HEK293 (cell line): ENCODE measurements at regions not wholly inside any gene's neighbourhood (a gene's known extent, or its start where the extent isn't known, plus 50 kb on each side); places are given as distances from the start of the nearest gene placed in this dataset.

Experiments
- ATF2 ChIP-seq: fragments of 450-650 bp; formaldehyde crosslinking; IDR thresholded peaks from 2 replicates; pipeline ENCODE4 v1.5.1; 2016; ENCODE audit warnings: missing biosample characterization, missing genetic modification characterization, low read depth
- CTCF ChIP-seq: fragments of 450-650 bp; formaldehyde crosslinking; IDR thresholded peaks from 2 replicates; pipeline ENCODE4 v1.5.1; 2016; ENCODE audit warnings: missing biosample characterization, missing genetic modification characterization
- HOXA7 ChIP-seq: sonication (generic); formaldehyde crosslinking; IDR thresholded peaks from 2 replicates; pipeline ENCODE4 v1.8.1; 2022; ENCODE audit warnings: missing genetic modification reagents, borderline replicate concordance
- OSR2 ChIP-seq: fragments of 450-650 bp; formaldehyde crosslinking; IDR thresholded peaks from 2 replicates; pipeline ENCODE4 v1.5.1; 2016; ENCODE audit warnings: missing biosample characterization, missing genetic modification characterization
- PRDM10 ChIP-seq: fragments of 450-650 bp; formaldehyde crosslinking; IDR thresholded peaks from 2 replicates; pipeline ENCODE4 v1.5.1; 2016; ENCODE audit warnings: missing biosample characterization, missing genetic modification characterization
- SP7 ChIP-seq: fragments of 450-650 bp; formaldehyde crosslinking; IDR thresholded peaks from 2 replicates; pipeline ENCODE4 v1.5.1; 2016; ENCODE audit warnings: missing biosample characterization, missing genetic modification characterization
- YY1 ChIP-seq: fragments of 450-650 bp; formaldehyde crosslinking; IDR thresholded peaks from 2 replicates; pipeline ENCODE4 v1.5.1; 2018; ENCODE audit warnings: missing biosample characterization, missing genetic modification characterization
- ZNF184 ChIP-seq: fragments of 450-650 bp; IDR thresholded peaks from 2 replicates; pipeline ENCODE4 v1.5.1; 2018; ENCODE audit warnings: missing biosample characterization, mild to moderate bottlenecking, missing genetic modification characterization
- ZNF274 ChIP-seq, 2 experiments: fragments of 200-500 bp in 1 of 2; fragments of 450-650 bp in 1 of 2; sonication (Bioruptor generic) in 1 of 2; formaldehyde crosslinking in 1 of 2; IDR thresholded peaks; 2 replicates each; pipeline versions ENCODE4 v1.5.1 to v1.6.1; 2014 to 2016; ENCODE audit warnings: borderline replicate concordance in 1 of 2, inconsistent platforms in 1 of 2, low read length in 1 of 2, missing biosample characterization in 1 of 2, missing genetic modification characterization in 1 of 2
- ZNF830 ChIP-seq: fragments of 450-650 bp; IDR thresholded peaks from 2 replicates; pipeline ENCODE4 v1.5.0; 2018; ENCODE audit warnings: missing biosample characterization, missing genetic modification characterization, low read depth, mild to moderate bottlenecking, moderate library complexity
- TF ChIP-seq, protein P1 (sequence below): fragments of 450-650 bp; formaldehyde crosslinking; IDR thresholded peaks from 2 replicates; pipeline ENCODE4 v1.5.1; 2016; ENCODE audit warnings: missing biosample characterization, missing genetic modification characterization

- TF ChIP-seq OSR2 (tag by site-specific recombination) (no peak), CTCF (tag by site-specific recombination) (no peak), YY1 (tag by site-specific recombination) (no peak), HOXA7 (no peak), PRDM10 (tag by site-specific recombination) (no peak), ATF2 (tag by site-specific recombination) (no peak), ZNF274 (IDR thresholded peaks at IDR 0.05; ENCODE audit: low read length) (no peak), ZNF274 (tag by site-specific recombination; IDR thresholded peaks at IDR 0.05; ENCODE audit: borderline replicate concordance) (no peak), SP7 (tag by site-specific recombination) (no peak), ZNF184 (no peak), ZNF830 (no peak)
- TF ChIP-seq, protein P1, sequence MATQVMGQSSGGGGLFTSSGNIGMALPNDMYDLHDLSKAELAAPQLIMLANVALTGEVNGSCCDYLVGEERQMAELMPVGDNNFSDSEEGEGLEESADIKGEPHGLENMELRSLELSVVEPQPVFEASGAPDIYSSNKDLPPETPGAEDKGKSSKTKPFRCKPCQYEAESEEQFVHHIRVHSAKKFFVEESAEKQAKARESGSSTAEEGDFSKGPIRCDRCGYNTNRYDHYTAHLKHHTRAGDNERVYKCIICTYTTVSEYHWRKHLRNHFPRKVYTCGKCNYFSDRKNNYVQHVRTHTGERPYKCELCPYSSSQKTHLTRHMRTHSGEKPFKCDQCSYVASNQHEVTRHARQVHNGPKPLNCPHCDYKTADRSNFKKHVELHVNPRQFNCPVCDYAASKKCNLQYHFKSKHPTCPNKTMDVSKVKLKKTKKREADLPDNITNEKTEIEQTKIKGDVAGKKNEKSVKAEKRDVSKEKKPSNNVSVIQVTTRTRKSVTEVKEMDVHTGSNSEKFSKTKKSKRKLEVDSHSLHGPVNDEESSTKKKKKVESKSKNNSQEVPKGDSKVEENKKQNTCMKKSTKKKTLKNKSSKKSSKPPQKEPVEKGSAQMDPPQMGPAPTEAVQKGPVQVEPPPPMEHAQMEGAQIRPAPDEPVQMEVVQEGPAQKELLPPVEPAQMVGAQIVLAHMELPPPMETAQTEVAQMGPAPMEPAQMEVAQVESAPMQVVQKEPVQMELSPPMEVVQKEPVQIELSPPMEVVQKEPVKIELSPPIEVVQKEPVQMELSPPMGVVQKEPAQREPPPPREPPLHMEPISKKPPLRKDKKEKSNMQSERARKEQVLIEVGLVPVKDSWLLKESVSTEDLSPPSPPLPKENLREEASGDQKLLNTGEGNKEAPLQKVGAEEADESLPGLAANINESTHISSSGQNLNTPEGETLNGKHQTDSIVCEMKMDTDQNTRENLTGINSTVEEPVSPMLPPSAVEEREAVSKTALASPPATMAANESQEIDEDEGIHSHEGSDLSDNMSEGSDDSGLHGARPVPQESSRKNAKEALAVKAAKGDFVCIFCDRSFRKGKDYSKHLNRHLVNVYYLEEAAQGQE (tag by site-specific recombination), result no peak
Measured at GRCh38 chr1:81618376-81618775, 182.4 kb upstream of the ADGRL2 start.
